Stimulated activated naive CD8-positive, alpha-beta T cell treated with anti-CD3 and anti-CD28 coated beads, Interleukin-15, amount 100 ng/mL, for 72 hours (primary cell): ENCODE measurements at regions not wholly inside any gene's neighbourhood (a gene's known extent, or its start where the extent isn't known, plus 50 kb on each side); places are given as distances from the start of the nearest gene placed in this dataset.

Experiments
- ATAC-seq: fragments of 150-1000 bp; cut with Tn5 transposase; 2 replicates; pipeline ENCODE4 v1.10.0; 2021; ENCODE audit warnings: mild to moderate bottlenecking, moderate library complexity
- DNase-seq, 2 donors: peaks; one replicate each; pipeline ENCODE4 v3.0.0; 2021 to 2022
- H3K27ac Mint-ChIP-seq, 2 donors: one replicate each; pipeline ENCODE4 v1.8.0; 2022; ENCODE audit warnings: mild to moderate bottlenecking in 2 of 2, mixed read lengths in 2 of 2, moderate library complexity in 2 of 2
- H3K27me3 Mint-ChIP-seq: one replicate; pipeline ENCODE4 v1.8.0; 2022; ENCODE audit warnings: mixed read lengths
- H3K4me1 Mint-ChIP-seq: one replicate; pipeline ENCODE4 v1.8.0; 2022; ENCODE audit warnings: mild to moderate bottlenecking, mixed read lengths
- H3K4me3 Mint-ChIP-seq, 2 donors: one replicate each; pipeline ENCODE4 v1.8.0; 2022; ENCODE audit warnings: mild to moderate bottlenecking in 2 of 2, mixed read lengths in 2 of 2, moderate library complexity in 1 of 2
- H3K9me3 Mint-ChIP-seq, 2 donors: one replicate each; pipeline ENCODE4 v1.8.0; 2022; ENCODE audit warnings: mixed read lengths in 2 of 2

GRCh38 chr18:24630346-24630880 lies 170.0 kb downstream of the HRH4 start:
- H3K4me3 Mint-ChIP-seq = no peak overlapping the region
- ATAC-seq = no peak
- peaks cover 6% of the 10 kb centered on the region for H3K27me3 Mint-ChIP-seq
- no peak for DNase-seq
- no peaks in the 10 kb centered on the region for H3K4me1 Mint-ChIP-seq
- peaks cover 0 to 5% of the 10 kb centered on the region in 2 donors for H3K9me3 Mint-ChIP-seq
- H3K27ac Mint-ChIP-seq = no peak overlapping the region

GRCh38 chr18:24631243-24632025 lies 171.0 kb downstream of the HRH4 start:
- Mint-ChIP-seq H3K27me3 (peaks cover 6% of the 10 kb centered on the region), H3K27ac (no peak overlapping the region), H3K4me3 (no peak overlapping the region), H3K9me3 (no peaks in the 10 kb centered on the region), H3K4me1 (no peaks in the 10 kb centered on the region)
- ATAC-seq (peak; percentile 49), DNase-seq (no peak)

GRCh38 chr18:24632158-24632988 lies 171.9 kb downstream of the HRH4 start:
- Mint-ChIP-seq H3K4me1 (no peaks in the 10 kb centered on the region), H3K27ac (no peak overlapping the region)
- DNase-seq = no peak

DNA sequence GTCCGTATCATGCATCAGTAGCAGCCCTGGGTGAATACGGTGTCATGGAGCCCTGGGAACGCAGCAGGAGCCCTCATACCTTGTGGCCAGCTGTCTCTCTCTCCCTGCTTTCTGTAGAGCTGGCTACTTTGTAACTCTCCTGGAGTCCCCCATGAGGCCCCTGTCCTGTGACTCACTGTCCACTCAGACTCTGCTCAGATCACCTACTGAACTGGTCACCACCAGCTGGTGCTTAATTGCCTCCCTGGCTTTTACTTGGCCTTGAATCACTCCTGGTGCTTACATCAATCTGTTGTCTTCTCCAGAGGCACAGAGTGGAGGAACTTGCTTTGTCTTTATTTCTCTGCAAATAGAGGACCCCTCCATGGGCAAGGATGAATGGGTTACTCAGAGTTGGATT lies 172.7 kb downstream of the HRH4 start:
- Mint-ChIP-seq H3K4me1 (no peaks in the 10 kb centered on the region), H3K27me3 (peaks cover 6% of the 10 kb centered on the region), H3K27ac (no peak overlapping the region), H3K9me3 (no peaks in the 10 kb centered on the region), H3K4me3 (no peak overlapping the region)
- ATAC-seq (no peak), DNase-seq (no peak)

More at GRCh38 chr18:24632158-24632988, 171.9 kb downstream of the HRH4 start:
- peaks cover 6% of the 10 kb centered on the region for H3K27me3 Mint-ChIP-seq
- H3K9me3 Mint-ChIP-seq = no peaks in the 10 kb centered on the region
- H3K4me3 Mint-ChIP-seq = no peak overlapping the region
- no peak for ATAC-seq

DNA sequence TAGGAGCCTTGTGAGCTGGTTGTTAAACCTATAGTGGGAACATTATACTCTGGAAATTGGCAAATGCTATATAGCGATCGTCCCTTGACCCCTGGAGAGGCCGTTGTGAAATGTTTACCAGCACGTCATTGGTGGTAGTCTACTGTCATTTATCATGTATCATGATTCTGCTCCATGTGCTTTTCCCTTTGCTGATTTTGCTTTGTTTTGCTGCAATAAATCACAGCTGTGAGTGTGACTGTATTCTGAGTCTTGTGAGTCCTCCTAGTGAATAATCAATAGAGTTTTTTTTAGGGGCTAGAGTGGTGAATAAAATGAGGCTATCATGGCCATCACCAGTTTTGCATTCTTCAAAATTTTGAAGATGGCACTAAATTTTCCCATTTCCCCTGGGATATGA lies 189.1 kb downstream of the HRH4 start:
- Mint-ChIP-seq H3K9me3 (peaks cover 11 to 13% of the 10 kb centered on the region in 2 donors), H3K27me3 (no peaks in the 10 kb centered on the region), H3K4me1 (no peaks in the 10 kb centered on the region), H3K27ac (no peak overlapping the region), H3K4me3 (no peak overlapping the region)
- no peak for DNase-seq
- no peak for ATAC-seq

DNA sequence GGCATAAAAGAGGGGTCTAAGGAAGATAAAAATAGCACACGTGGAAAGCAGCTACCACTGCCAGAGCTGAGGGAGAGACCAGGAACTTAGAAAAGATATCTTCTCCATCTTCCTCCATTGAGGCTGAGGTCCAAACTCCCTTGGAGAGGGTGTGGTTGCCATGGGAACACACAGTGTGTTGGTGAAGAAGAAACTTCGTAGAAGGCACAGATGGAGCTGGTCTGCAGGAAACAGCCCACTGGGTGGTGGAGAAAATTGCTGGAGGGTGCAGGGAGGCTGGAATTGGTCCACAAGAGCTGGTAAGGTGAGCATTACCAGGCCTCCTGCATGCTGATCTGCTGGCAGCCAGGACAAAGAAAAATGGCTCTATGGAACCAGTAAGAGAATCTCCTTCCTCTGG lies 191.0 kb downstream of the HRH4 start:
- no peak for ATAC-seq
- Mint-ChIP-seq H3K27ac (no peak overlapping the region), H3K4me3 (no peak overlapping the region), H3K9me3 (peaks cover 11 to 13% of the 10 kb centered on the region in 2 donors), H3K27me3 (no peaks in the 10 kb centered on the region), H3K4me1 (no peaks in the 10 kb centered on the region)
- DNase-seq = no peak

DNA sequence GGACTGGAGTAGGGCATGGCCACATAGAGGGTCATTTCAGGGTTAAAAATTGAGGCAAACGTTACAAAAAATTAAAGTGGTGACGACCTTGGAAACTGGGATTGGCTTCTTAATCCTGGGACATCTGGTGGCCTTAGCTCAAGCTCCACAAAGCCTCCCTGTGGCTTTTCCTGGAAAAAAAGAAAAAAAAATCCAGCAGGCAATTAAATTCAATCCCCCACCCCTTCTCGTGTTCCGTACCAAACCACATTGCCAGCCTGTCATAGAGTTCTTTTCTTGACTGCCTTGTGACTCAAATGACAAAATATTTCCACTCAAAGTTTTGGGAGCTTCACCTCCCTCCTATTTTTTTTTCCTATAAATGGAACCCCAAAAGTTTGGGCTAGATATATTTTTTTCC lies 195.6 kb downstream of the HRH4 start:
- peaks cover 9% of the 10 kb centered on the region in 2 donors for H3K9me3 Mint-ChIP-seq
- H3K4me3 Mint-ChIP-seq = no peak overlapping the region
- no peak for DNase-seq
- peaks cover 13% of the 10 kb centered on the region for H3K4me1 Mint-ChIP-seq
- H3K27me3 Mint-ChIP-seq = no peaks in the 10 kb centered on the region
- no peak for ATAC-seq
- no peak overlapping the region for H3K27ac Mint-ChIP-seq

- no peak for DNase-seq
- Mint-ChIP-seq H3K4me1 (peaks cover 13% of the 10 kb centered on the region), H3K9me3 (peaks cover 2% of the 10 kb centered on the region in 2 donors), H3K4me3 (no peak overlapping the region), H3K27ac (no peak overlapping the region), H3K27me3 (no peaks in the 10 kb centered on the region)
- ATAC-seq = no peak
Observed at GRCh38 chr18:24656551-24657443, 196.4 kb downstream of the HRH4 start.

DNA sequence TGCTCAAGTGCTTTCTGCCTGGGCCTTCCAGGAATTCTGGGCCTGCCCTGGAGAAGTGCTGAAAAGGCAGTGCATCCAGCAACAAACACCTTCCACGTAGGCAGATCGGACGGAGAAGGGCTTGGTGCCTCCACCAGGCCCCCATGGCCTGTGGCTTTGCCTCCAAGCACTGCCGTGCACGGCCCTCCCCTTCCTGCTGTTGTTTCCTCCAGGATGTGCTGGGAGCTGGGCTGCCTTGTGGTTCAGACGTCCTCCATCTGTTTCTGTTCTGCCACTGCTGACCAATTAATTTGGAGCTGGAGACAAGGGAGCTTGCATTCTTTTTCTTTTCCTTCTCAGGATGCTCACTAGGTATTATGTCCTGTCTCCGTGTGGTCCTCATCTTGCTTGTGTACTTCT lies 197.0 kb downstream of the HRH4 start:
- ATAC-seq (no peak), DNase-seq (no peak)
- Mint-ChIP-seq H3K27me3 (peaks cover 2% of the 10 kb centered on the region), H3K4me3 (no peak overlapping the region), H3K4me1 (peaks cover 13% of the 10 kb centered on the region), H3K27ac (no peak overlapping the region), H3K9me3 (no peaks in the 10 kb centered on the region)

- peaks cover 13% of the 10 kb centered on the region for H3K4me1 Mint-ChIP-seq
- ATAC-seq (no peak), DNase-seq (no peak)
- H3K4me3 Mint-ChIP-seq = no peak overlapping the region
- no peaks in the 10 kb centered on the region for H3K9me3 Mint-ChIP-seq
- no peak overlapping the region for H3K27ac Mint-ChIP-seq
- peaks cover 9% of the 10 kb centered on the region for H3K27me3 Mint-ChIP-seq
Observed at GRCh38 chr18:24658302-24658701, 197.9 kb downstream of the HRH4 start.

- peaks cover 9% of the 10 kb centered on the region for H3K27me3 Mint-ChIP-seq
- peak overlapping the region; percentile 79 to 86 for H3K4me3 Mint-ChIP-seq
- no peaks in the 10 kb centered on the region for H3K9me3 Mint-ChIP-seq
- peaks cover 13% of the 10 kb centered on the region for H3K4me1 Mint-ChIP-seq
- peak overlapping the region; percentile 69 to 87 for H3K27ac Mint-ChIP-seq
- ATAC-seq (peak; percentile 89), DNase-seq (peak; percentile 29 to 32)
Observed at GRCh38 chr18:24659827-24660720, 199.6 kb downstream of the HRH4 start.

DNA sequence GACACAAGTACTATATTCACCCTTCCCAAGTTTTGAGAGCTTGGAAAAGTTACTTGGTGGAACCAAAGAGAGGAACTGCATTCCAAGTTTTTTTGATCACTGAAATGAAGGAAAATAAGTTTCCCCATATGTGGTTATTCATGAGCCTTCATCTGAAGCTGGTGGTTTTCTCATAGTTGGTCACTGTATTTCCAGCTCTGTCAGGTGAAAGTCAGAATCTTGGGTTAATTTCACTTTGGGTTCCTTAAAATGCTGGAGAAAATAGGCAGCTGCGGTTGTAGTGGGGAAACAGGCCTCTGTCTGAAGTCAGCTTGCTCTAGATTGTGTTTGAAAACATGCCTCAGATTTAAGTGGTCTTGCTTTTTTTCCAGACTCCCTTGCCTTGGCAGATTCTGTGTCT lies 200.5 kb downstream of the HRH4 start:
- DNase-seq = no peak
- no peak overlapping the region for H3K4me3 Mint-ChIP-seq
- H3K27ac Mint-ChIP-seq = peak overlapping the region in 1 of 2 donors; percentile 7
- peaks cover 9% of the 10 kb centered on the region for H3K27me3 Mint-ChIP-seq
- ATAC-seq = no peak
- no peaks in the 10 kb centered on the region for H3K9me3 Mint-ChIP-seq
- peaks cover 13% of the 10 kb centered on the region for H3K4me1 Mint-ChIP-seq

GRCh38 chr18:24662412-24662821 lies 202.0 kb downstream of the HRH4 start:
- DNase-seq = no peak
- H3K9me3 Mint-ChIP-seq = no peaks in the 10 kb centered on the region
- H3K27ac Mint-ChIP-seq = no peak overlapping the region
- H3K27me3 Mint-ChIP-seq = peaks cover 9% of the 10 kb centered on the region
- no peak overlapping the region for H3K4me3 Mint-ChIP-seq
- H3K4me1 Mint-ChIP-seq = peaks cover 13% of the 10 kb centered on the region
- no peak for ATAC-seq

DNA sequence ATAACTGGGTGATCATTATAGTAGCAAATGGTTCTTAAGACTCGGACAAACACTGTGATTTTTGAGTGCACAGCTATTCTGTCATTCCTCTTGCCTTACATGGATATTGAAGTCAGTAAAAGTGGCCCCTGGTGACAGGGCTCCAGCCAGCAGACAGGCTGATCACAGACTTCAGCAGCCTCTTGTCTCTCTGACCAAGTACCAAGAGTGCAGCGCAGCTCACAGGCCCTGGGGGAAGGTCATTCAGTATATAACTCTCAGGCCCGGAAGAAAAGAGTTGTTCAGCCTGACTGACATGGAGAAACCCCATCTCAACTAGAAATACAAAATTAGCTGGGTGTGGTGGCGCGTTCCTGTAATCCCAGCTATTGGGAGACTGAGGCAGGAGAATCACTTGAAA lies 202.6 kb downstream of the HRH4 start:
- ATAC-seq (no peak), DNase-seq (no peak)
- no peak overlapping the region for H3K27ac Mint-ChIP-seq
- H3K27me3 Mint-ChIP-seq = peaks cover 9% of the 10 kb centered on the region
- no peak overlapping the region for H3K4me3 Mint-ChIP-seq
- H3K9me3 Mint-ChIP-seq = no peaks in the 10 kb centered on the region
- peaks cover 13% of the 10 kb centered on the region for H3K4me1 Mint-ChIP-seq
